Loucy (cell line): ENCODE measurements at regions not wholly inside any gene's neighbourhood (a gene's known extent, or its start where the extent isn't known, plus 50 kb on each side); places are given as distances from the start of the nearest gene placed in this dataset.
"Not testable (repeated sequence)": the region's sequence is repeated elsewhere in the genome, so short reads cannot be mapped to it uniquely, and the experiment has no call there.

Experiments
- H2AFZ ChIP-seq: fragments of 200-600 bp; sonication (generic); 2 replicates; pipeline ENCODE4 v1.6.0; 2016; ENCODE audit warnings: antibody characterized with exemption, mild to moderate bottlenecking, low read length, moderate library complexity
- H3F3A ChIP-seq: fragments of 200-600 bp; 2 replicates; pipeline ENCODE4 v1.6.0; 2016; ENCODE audit warnings: antibody characterized with exemption, low read depth, mild to moderate bottlenecking
- H3K27me3 ChIP-seq: fragments of 200-600 bp; sonication (generic); 2 replicates; pipeline ENCODE4 v1.6.1; 2014; ENCODE audit warnings: low read length, mild to moderate bottlenecking; ENCODE audit not compliant: insufficient read depth, poor library complexity, severe bottlenecking
- H3K36me3 ChIP-seq: fragments of 200-600 bp; sonication (generic); 2 replicates; pipeline ENCODE4 v1.6.1; 2016; ENCODE audit warnings: low read length; ENCODE audit not compliant: insufficient read depth
- H3K4me1 ChIP-seq: fragments of 200-600 bp; sonication (generic); 2 replicates; pipeline ENCODE4 v1.5.1; 2014; ENCODE audit warnings: low read length, mild to moderate bottlenecking; ENCODE audit not compliant: insufficient read depth, poor library complexity, severe bottlenecking
- H3K4me2 ChIP-seq: fragments of 200-600 bp; sonication (generic); 2 replicates; pipeline ENCODE4 v1.6.0; 2014; ENCODE audit warnings: antibody characterized with exemption, low read length, low read depth, mild to moderate bottlenecking; ENCODE audit not compliant: poor library complexity, severe bottlenecking
- H3K4me3 ChIP-seq: fragments of 200-600 bp; sonication (generic); 2 replicates; pipeline ENCODE4 v1.5.1; 2014; ENCODE audit warnings: low read length, mild to moderate bottlenecking, mixed read lengths; ENCODE audit not compliant: poor library complexity, severe bottlenecking
- H3K79me2 ChIP-seq: fragments of 200-600 bp; sonication (generic); 2 replicates; pipeline ENCODE4 v1.6.1; 2014; ENCODE audit warnings: low read length; ENCODE audit not compliant: insufficient read depth
- H3K9ac ChIP-seq: fragments of 200-600 bp; sonication (generic); 2 replicates; pipeline ENCODE4 v1.6.0; 2014; ENCODE audit warnings: mild to moderate bottlenecking, low read depth, low read length, moderate library complexity; ENCODE audit not compliant: poor library complexity, severe bottlenecking
- H3K9me2 ChIP-seq: fragments of 200-600 bp; sonication (generic); replicated peaks from 2 replicates; pipeline ENCODE4 v1.6.1; 2016; ENCODE audit warnings: low read depth, low read length, mixed read lengths
- H3K9me3 ChIP-seq: fragments of 200-600 bp; sonication (generic); 2 replicates; pipeline ENCODE4 v1.6.1; 2014; ENCODE audit warnings: mild to moderate bottlenecking, antibody characterized with exemption, low read length, low read depth; ENCODE audit not compliant: insufficient read depth
- H4K20me1 ChIP-seq: fragments of 200-600 bp; sonication (generic); 2 replicates; pipeline ENCODE4 v1.6.0; 2014; ENCODE audit warnings: antibody characterized with exemption, low read length, mild to moderate bottlenecking; ENCODE audit not compliant: insufficient read depth, poor library complexity, severe bottlenecking
- EZH2phosphoT487 ChIP-seq: fragments of 200-600 bp; IDR thresholded peaks from 2 replicates; pipeline ENCODE4 v1.6.1; 2018; ENCODE audit warnings: antibody characterized with exemption, mild to moderate bottlenecking, moderate library complexity, borderline replicate concordance
- TF ChIP-seq, protein P1 (sequence below): fragments of 200-600 bp; sonication (generic); conservative IDR thresholded peaks from 2 replicates; pipeline ENCODE4 v1.5.1; 2014; ENCODE audit warnings: mild to moderate bottlenecking, antibody characterized with exemption, low read length

DNA sequence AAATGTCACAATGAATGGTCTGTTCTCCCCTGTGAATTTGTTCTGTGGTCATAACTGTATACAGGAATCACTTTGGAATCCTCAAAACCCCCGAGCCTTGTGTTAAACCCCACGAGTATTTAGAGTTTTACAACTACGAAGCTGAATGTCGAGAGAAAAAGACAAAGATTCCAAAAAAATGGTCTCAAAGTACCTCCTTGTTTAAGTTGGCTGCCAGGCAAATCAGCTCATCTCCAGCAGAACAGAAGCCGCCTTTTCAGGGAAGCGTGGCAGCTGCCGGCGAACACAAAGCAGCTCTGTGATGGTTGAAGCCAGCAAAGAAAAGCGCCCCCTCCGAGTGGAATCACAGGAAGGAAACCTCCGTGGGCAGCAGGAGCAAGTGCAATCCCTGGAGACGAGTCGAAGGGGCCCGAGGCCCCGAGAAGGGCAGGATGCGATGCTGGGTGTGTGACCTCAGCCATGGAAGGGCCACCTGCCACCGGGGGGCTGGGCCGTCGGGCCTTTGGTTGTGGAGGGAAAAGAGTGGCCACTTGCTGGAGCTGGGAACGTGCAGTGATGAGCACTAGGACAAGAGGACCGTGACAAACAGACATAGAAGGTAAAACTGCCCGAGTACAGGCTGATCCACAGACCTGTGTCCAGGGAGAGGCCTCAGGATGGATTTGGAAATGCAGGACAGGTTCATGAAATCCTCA lies 706.4 kb downstream of the SEMA5A start:
- no peaks in the 10 kb centered on the region for H3F3A ChIP-seq
- no peak overlapping the region for H3K4me3 ChIP-seq
- no peaks in the 10 kb centered on the region for H4K20me1 ChIP-seq
- no peak overlapping the region for H3K4me2 ChIP-seq
- no peaks in the 10 kb centered on the region for H3K27me3 ChIP-seq
- H3K9me2 ChIP-seq: no peaks in the 10 kb centered on the region
- no peak overlapping the region for H3K9ac ChIP-seq
- H3K9me3 ChIP-seq: no peaks in the 10 kb centered on the region; the same call in 1 of the 2 replicates
- no peak for TF ChIP-seq EZH2phosphoT487
- TF ChIP-seq, protein P1, sequence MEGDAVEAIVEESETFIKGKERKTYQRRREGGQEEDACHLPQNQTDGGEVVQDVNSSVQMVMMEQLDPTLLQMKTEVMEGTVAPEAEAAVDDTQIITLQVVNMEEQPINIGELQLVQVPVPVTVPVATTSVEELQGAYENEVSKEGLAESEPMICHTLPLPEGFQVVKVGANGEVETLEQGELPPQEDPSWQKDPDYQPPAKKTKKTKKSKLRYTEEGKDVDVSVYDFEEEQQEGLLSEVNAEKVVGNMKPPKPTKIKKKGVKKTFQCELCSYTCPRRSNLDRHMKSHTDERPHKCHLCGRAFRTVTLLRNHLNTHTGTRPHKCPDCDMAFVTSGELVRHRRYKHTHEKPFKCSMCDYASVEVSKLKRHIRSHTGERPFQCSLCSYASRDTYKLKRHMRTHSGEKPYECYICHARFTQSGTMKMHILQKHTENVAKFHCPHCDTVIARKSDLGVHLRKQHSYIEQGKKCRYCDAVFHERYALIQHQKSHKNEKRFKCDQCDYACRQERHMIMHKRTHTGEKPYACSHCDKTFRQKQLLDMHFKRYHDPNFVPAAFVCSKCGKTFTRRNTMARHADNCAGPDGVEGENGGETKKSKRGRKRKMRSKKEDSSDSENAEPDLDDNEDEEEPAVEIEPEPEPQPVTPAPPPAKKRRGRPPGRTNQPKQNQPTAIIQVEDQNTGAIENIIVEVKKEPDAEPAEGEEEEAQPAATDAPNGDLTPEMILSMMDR: no peak
- H3K36me3 ChIP-seq: no peaks in the 10 kb centered on the region
- no peak overlapping the region for H2AFZ ChIP-seq
- H3K79me2 ChIP-seq: no peaks in the 10 kb centered on the region
- no peaks in the 10 kb centered on the region for H3K4me1 ChIP-seq

DNA sequence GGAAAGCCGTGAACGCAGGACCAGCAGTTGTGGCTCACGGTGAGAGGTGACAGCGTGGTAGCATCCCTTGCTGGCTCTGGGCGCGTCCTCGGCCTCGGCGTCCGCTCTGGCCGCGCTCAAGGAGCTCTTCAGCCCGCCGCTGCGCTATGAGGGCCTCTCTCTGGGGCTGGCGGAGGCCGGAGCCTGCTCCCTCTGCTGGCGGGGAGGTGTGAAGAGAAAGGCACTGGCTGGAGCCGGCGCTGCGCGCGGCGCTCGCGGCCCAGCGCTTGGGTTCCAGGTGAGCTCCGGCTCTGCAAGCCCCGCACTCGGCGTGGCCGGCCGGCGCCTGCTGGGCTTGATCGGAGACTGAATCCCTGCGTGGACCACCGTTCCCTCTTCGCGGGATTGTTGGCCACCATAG lies 705.6 kb downstream of the SEMA5A start:
- TF ChIP-seq, protein P1: no peak
- TF ChIP-seq EZH2phosphoT487: no peak
- H3K36me3 ChIP-seq: no peaks in the 10 kb centered on the region
- no peak overlapping the region for H3K9ac ChIP-seq
- no peak overlapping the region for H3K4me3 ChIP-seq
- no peaks in the 10 kb centered on the region; the same call in 1 of the 2 replicates for H3K9me3 ChIP-seq
- no peaks in the 10 kb centered on the region for H4K20me1 ChIP-seq
- H3K9me2 ChIP-seq: no peaks in the 10 kb centered on the region
- H3F3A ChIP-seq: no peaks in the 10 kb centered on the region
- H3K4me2 ChIP-seq: no peak overlapping the region
- no peaks in the 10 kb centered on the region for H3K79me2 ChIP-seq
- H3K27me3 ChIP-seq: no peaks in the 10 kb centered on the region
- no peaks in the 10 kb centered on the region for H3K4me1 ChIP-seq
- no peak overlapping the region for H2AFZ ChIP-seq

DNA sequence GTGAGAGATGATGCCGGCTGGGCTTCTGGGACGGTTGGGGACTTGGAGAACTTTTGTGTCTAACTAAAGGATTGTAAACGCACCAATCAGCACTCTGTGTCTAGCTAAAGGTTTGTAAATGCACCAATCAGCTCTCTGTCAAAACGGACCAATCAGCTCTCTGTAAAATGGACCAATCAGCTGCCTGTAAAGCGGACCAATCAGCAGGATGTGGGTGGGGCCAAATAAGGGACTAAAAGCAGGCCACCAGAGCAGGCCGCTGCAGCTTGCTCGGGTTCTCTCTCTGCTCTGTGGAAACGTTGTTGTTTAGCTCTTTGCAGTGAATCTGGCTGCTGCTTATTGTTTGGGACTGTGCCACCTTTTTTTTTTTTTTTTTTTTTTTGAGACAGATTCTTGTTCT lies 705.1 kb downstream of the SEMA5A start:
- H3K36me3 ChIP-seq, H3K4me2 ChIP-seq, H3K4me1 ChIP-seq, H3K79me2 ChIP-seq, H3K9ac ChIP-seq, H3K9me3 ChIP-seq, H3K27me3 ChIP-seq, H3K9me2 ChIP-seq, H4K20me1 ChIP-seq, H3F3A ChIP-seq, H2AFZ ChIP-seq, H3K4me3 ChIP-seq: not testable (repeated sequence)

DNA sequence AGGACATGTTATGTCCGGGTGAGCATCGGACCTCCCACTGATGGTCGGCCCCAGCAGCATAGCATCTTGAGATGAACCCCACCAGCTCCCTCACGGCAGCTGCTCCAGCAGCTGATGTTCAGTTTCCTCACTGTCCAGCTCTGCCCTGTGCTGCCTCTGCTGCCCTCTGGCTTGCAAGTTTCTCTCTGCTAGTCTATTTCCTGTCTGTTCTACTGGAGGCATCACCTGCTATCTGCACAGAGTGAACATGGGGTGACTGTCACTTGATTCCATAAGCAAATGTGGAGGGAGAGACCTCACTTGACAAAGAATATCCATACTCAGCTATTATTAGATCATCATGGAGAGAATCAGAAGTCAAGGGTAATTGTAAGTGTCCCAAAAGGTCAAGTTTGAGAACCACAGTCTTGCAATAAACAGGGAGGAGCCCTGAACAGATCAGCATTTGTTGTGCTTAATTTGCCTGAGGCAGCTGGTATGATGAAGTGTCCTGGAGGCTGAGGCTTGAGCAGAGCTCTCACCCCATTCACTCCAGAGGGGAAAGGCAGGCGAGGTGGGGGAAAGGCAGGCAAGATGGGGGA lies 702.8 kb downstream of the SEMA5A start:
- no peak overlapping the region for H2AFZ ChIP-seq
- H3K36me3 ChIP-seq: no peaks in the 10 kb centered on the region
- no peak overlapping the region for H3K4me2 ChIP-seq
- no peak overlapping the region for H3K4me3 ChIP-seq
- H3K9ac ChIP-seq: no peak overlapping the region
- no peaks in the 10 kb centered on the region for H3K79me2 ChIP-seq
- TF ChIP-seq, protein P1: no peak
- TF ChIP-seq EZH2phosphoT487: no peak
- no peaks in the 10 kb centered on the region for H3K4me1 ChIP-seq
- no peaks in the 10 kb centered on the region for H3K27me3 ChIP-seq
- H3K9me3 ChIP-seq: no peaks in the 10 kb centered on the region; the same call in 1 of the 2 replicates
- no peaks in the 10 kb centered on the region for H3F3A ChIP-seq
- no peaks in the 10 kb centered on the region for H4K20me1 ChIP-seq
- no peaks in the 10 kb centered on the region for H3K9me2 ChIP-seq
